Naive B cell (primary cell): ENCODE measurements at regions not wholly inside any gene's neighbourhood (a gene's known extent, or its start where the extent isn't known, plus 50 kb on each side); places are given as distances from the start of the nearest gene placed in this dataset.

ENCODE experiments used
- ATAC-seq, 2 donors: fragments of 150-1000 bp; cut with Tn5 transposase; 2 replicates each; pipeline ENCODE4 v1.10.0; 2021; ENCODE audit warnings: low read depth in 2 of 2, mild to moderate bottlenecking in 2 of 2, moderate library complexity in 2 of 2
- DNase-seq: peaks from one replicate; pipeline ENCODE4 v3.0.0; 2022
- H3K27ac Mint-ChIP-seq, 6 donors: one replicate each; pipeline ENCODE4 v1.8.0; 2020 to 2022; ENCODE audit warnings: mild to moderate bottlenecking in 6 of 6, mixed read lengths in 6 of 6, moderate library complexity in 5 of 6, inconsistent platforms in 2 of 6
- H3K27me3 Mint-ChIP-seq, 3 donors: one replicate each; pipeline ENCODE4 v1.8.0; 2021 to 2022; ENCODE audit warnings: mixed read lengths in 3 of 3, mild to moderate bottlenecking in 1 of 3
- H3K36me3 Mint-ChIP-seq, 2 donors: one replicate each; pipeline ENCODE4 v1.8.0; 2020 to 2022; ENCODE audit warnings: mixed read lengths in 2 of 2, inconsistent platforms in 1 of 2, mild to moderate bottlenecking in 1 of 2
- H3K4me1 Mint-ChIP-seq, 3 donors: one replicate each; pipeline ENCODE4 v1.8.0; 2020 to 2022; ENCODE audit warnings: mixed read lengths in 3 of 3, inconsistent platforms in 1 of 3, mild to moderate bottlenecking in 1 of 3, moderate library complexity in 1 of 3
- H3K4me3 Mint-ChIP-seq, 8 donors: one replicate each; pipeline ENCODE4 v1.8.0; 2020 to 2022; ENCODE audit warnings: mild to moderate bottlenecking in 8 of 8, mixed read lengths in 8 of 8, moderate library complexity in 8 of 8, inconsistent platforms in 2 of 8
- H3K9me3 Mint-ChIP-seq, 7 donors: one replicate each; pipeline ENCODE4 v1.8.0; 2020 to 2022; ENCODE audit warnings: mixed read lengths in 7 of 7, mild to moderate bottlenecking in 5 of 7, inconsistent platforms in 2 of 7, moderate library complexity in 1 of 7

DNA sequence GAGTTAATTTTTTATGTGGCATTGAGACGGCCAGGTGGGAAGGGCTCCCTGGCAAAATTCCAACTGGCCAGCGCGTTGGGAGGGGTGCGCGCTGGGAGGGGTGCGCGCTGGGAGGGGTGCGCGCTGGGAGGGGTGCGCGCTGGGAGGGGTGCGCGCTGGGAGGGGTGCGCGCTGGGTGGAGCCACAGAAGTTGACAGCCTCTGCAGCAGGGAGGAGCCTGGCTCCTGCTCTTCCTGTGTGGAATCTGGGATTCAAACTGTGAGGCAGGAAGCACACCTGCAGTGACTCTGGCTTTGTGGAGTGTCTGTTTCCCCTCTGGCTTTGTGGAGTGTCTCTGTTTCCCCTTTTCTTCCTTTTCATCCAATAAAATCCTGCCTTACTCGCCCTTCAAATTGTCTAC is 147.9 kb upstream of the CBLN2 start:
- ATAC-seq: no peak
- no peak for DNase-seq
- H3K9me3 Mint-ChIP-seq: peaks cover 0 to 2% (median 0%) of the 10 kb centered on the region in 7 donors
- no peak overlapping the region for H3K27ac Mint-ChIP-seq
- H3K4me1 Mint-ChIP-seq: no peaks in the 10 kb centered on the region
- no peak overlapping the region for H3K4me3 Mint-ChIP-seq
- peaks cover 0 to 9% (median 0%) of the 10 kb centered on the region in 3 donors for H3K27me3 Mint-ChIP-seq
- no peaks in the 10 kb centered on the region for H3K36me3 Mint-ChIP-seq

DNA sequence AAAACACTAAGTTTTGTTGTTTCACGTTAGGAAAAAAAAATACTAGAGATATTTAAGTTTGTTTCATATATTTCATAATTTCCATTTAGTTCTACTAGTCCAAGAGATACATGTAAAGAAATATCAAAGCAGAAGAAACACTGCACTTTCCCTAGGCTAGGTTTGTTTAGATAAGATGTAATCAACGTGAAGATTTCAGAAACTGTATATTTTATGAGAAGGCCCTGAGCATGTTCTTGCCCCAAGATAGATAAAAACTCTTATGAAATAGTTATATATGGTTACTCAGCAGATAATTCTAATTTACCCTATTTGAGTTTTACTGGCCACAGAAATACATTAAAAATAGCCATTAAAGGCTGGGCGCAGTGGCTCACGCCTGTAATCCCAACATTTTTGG is 143.6 kb upstream of the CBLN2 start:
- no peaks in the 10 kb centered on the region for H3K4me1 Mint-ChIP-seq
- no peak overlapping the region for H3K4me3 Mint-ChIP-seq
- ATAC-seq (no peak), DNase-seq (no peak)
- no peaks in the 10 kb centered on the region for H3K36me3 Mint-ChIP-seq
- peaks cover 0 to under 1% (median 0%) of the 10 kb centered on the region in 7 donors for H3K9me3 Mint-ChIP-seq
- H3K27ac Mint-ChIP-seq: no peak overlapping the region
- H3K27me3 Mint-ChIP-seq: peaks cover 0 to 10% (median 6%) of the 10 kb centered on the region in 3 donors

DNA sequence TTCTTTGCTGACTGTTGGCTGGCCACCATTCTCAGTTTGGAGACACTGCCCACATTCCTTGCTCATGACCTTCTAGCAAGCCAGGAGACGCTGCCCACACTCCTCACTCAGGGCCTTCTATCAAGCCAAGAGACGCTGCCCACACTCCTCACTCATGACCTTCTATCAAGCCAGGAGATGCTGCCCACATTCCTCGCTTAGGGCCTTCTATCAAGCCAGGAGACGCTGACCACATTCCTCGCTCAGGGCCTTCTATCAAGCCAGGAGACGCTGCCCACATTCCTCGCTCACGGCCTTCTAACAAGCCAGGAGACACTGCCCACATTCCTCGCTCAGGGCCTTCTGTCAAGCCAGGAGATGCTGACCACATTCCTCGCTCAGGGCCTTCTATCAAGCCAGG is 131.3 kb upstream of the CBLN2 start:
- H3K9me3 Mint-ChIP-seq: no peaks in the 10 kb centered on the region

DNA sequence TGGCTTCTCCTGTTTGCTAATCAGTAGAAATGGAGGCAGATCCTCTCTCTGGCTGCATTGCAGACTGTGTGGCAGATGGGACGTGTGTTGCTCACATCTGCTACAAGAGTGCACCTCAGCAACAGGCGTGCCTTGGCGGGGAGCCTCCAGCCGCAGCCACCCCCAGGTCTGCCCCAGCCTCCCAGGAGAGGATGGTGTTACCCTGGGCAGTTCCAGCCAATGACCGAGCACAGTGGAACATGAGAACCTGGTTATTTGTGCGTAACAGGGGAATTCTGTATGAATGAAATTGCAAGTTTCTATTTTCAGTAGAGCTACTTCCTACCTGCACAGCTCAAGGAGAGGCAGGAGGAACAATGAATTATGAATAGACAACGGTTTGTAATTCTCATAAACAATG is 130.6 kb upstream of the CBLN2 start:
- H3K9me3 Mint-ChIP-seq: no peaks in the 10 kb centered on the region
- H3K36me3 Mint-ChIP-seq: no peaks in the 10 kb centered on the region
- DNase-seq (no peak), ATAC-seq (no peak)
- no peak overlapping the region for H3K4me3 Mint-ChIP-seq
- no peak overlapping the region for H3K27ac Mint-ChIP-seq
- peaks cover 4 to 19% (median 12%) of the 10 kb centered on the region in 3 donors for H3K27me3 Mint-ChIP-seq
- H3K4me1 Mint-ChIP-seq: no peaks in the 10 kb centered on the region

More for the DNA sequence above, 131.3 kb upstream of the CBLN2 start:
- ATAC-seq: no peak
- H3K4me3 Mint-ChIP-seq: no peak overlapping the region
- DNase-seq: no peak
- no peaks in the 10 kb centered on the region for H3K4me1 Mint-ChIP-seq
- peaks cover 4 to 19% (median 12%) of the 10 kb centered on the region in 3 donors for H3K27me3 Mint-ChIP-seq
- no peak overlapping the region for H3K27ac Mint-ChIP-seq
- no peaks in the 10 kb centered on the region for H3K36me3 Mint-ChIP-seq

DNA sequence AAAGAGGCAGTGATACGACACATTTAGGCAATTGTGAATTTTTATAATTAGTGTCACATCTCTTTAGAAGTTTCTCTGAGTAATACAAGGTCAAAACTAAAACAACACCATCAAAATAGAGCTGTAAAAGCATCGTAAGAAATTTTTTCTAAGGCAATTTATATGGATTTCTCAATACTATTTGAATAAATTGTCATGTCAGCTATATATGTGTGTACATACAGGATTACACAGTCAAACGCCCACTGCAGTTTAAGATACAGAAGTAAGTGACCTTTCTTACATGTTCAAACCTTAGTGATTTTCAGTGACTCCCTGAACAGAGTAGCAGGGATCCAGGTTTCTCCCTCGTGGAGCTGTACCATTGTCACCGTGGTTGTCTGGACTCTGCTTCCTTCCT is 129.1 kb upstream of the CBLN2 start:
- ATAC-seq (no peak), DNase-seq (no peak)
- Mint-ChIP-seq H3K36me3 (no peaks in the 10 kb centered on the region), H3K4me3 (no peak overlapping the region), H3K27me3 (peaks cover 14 to 17% (median 15%) of the 10 kb centered on the region in 3 donors), H3K4me1 (no peaks in the 10 kb centered on the region), H3K27ac (no peak overlapping the region), H3K9me3 (no peaks in the 10 kb centered on the region)

DNA sequence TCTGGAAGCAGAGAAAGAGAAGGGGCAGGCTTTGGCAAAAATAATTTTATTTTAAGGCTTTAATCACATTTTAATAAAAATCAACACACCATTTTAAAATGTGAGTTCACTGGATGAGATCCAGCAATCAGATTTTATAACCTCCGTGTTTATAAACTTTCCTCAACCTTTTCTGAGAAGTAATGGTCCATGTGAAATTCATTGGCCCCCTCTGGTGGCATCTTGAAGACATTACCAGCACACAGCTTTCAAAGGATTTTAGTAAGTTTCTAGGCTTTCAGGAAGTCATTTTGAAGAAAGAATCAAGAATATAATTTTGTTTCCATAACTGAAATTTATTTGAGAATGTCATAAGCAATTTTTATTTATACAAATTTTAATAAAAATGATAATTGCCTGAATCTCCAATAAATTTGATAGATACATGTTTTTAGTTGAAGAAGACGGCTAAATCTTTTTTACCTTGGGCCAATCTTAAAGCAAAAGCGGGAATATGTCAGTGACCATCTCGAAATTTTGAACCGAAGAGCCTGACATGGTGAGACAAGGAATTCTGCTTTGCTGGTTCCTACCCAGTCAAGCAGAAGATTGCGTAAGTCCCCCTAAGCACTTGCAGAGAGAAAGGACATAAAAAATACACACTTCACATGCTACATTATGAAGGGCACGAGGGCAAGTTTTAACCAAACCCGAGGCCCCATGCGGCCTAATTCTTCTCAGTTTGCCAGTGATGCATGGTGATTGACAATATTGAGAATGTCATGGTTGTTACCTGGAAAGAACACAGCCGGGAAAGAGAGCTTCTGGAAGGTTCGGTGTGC is 128.4 kb upstream of the CBLN2 start:
- H3K36me3 Mint-ChIP-seq: no peaks in the 10 kb centered on the region
- H3K27me3 Mint-ChIP-seq: peaks cover 10 to 14% (median 11%) of the 10 kb centered on the region in 3 donors
- no peak overlapping the region for H3K27ac Mint-ChIP-seq
- H3K9me3 Mint-ChIP-seq: no peaks in the 10 kb centered on the region
- no peak overlapping the region for H3K4me3 Mint-ChIP-seq
- no peaks in the 10 kb centered on the region for H3K4me1 Mint-ChIP-seq
- DNase-seq (no peak), ATAC-seq (peak in 1 of 2 donors; percentile 30)

DNA sequence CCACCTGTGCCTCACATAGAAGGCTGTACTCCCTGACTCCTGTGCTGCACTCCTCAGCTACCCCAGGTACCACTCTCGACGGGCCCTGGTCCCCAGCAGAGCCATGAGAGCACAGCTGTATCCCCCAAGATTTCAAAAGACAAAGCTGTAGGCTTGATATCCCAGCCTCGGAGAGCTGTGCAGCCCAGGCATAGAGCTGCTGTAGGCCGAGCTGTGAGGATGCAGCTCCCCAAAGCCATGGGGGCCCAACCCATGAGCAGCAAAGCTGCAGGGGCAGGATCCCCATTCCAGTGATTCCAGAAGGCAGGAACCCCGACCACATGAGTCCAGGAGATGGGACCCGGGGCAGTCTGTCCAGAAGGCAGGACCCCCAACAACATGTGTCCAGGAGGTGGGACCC is 123.8 kb upstream of the CBLN2 start:
- no peak overlapping the region for H3K4me3 Mint-ChIP-seq
- DNase-seq (no peak), ATAC-seq (no peak)
- H3K27ac Mint-ChIP-seq: no peak overlapping the region
- H3K9me3 Mint-ChIP-seq: peaks cover 0 to 7% (median 0%) of the 10 kb centered on the region in 7 donors
- H3K27me3 Mint-ChIP-seq: peaks cover 8 to 10% (median 10%) of the 10 kb centered on the region in 3 donors
- no peaks in the 10 kb centered on the region for H3K4me1 Mint-ChIP-seq
- H3K36me3 Mint-ChIP-seq: no peaks in the 10 kb centered on the region

DNA sequence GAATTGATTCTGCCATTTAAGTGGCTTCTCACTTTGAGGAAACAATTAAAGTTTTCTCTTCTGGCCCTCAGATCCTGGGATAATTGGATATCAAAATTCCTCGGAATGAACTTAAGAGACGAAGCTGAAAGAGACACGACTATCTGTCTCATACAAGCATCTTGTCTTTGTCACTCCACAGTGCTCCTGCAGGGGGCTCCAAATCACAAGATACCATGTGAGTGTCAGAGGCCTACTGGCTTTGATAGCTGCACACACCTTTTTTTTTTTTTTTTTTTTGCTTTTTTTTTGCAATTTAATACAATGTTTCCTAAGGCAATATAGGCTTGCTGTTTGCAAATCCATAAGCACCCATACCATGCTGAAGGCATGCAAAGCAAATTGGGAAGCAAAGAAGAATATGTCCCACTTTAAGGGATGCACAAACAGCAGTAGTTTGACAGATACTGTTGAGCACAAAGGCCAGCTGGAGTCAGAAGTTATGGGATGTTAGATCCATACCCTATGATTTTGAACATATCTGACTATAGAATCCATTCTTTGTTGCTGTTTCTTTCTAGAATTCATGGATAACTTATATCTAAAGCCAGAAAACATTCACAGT is 109.0 kb upstream of the CBLN2 start:
- Mint-ChIP-seq H3K27me3 (peaks cover 0 to 4% (median 0%) of the 10 kb centered on the region in 3 donors), H3K27ac (no peak overlapping the region), H3K4me3 (no peak overlapping the region), H3K9me3 (peaks cover 0 to 2% (median 0%) of the 10 kb centered on the region in 7 donors), H3K36me3 (no peaks in the 10 kb centered on the region), H3K4me1 (no peaks in the 10 kb centered on the region)
- DNase-seq: peak; percentile 27
- peak; percentile 41 to 54 for ATAC-seq

DNA sequence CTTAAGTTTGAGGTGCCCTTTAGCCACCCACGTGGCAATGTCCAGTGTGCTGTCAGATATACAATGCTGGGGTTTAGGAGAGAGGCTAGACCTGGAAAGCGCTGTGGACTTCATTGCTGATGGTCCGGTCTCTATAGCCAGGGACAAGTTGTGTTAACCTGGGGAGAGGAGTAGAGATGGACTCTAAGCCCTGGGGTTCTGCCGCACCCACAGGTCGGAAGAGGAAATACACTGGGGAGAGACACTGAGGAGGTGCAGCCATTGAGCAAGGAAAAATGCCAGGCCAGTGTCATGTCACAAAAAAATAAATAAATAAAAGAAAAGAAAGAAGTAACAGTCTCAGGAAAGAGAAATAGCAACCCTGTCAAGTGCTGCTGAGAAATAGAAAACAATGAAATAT is 106.9 kb upstream of the CBLN2 start:
- Mint-ChIP-seq H3K4me1 (no peaks in the 10 kb centered on the region), H3K27ac (no peak overlapping the region), H3K27me3 (peaks cover 0 to 9% (median 8%) of the 10 kb centered on the region in 3 donors), H3K36me3 (no peaks in the 10 kb centered on the region), H3K9me3 (peaks cover 0 to 2% (median 0%) of the 10 kb centered on the region in 7 donors), H3K4me3 (no peak overlapping the region)
- DNase-seq: no peak
- ATAC-seq: no peak

DNA sequence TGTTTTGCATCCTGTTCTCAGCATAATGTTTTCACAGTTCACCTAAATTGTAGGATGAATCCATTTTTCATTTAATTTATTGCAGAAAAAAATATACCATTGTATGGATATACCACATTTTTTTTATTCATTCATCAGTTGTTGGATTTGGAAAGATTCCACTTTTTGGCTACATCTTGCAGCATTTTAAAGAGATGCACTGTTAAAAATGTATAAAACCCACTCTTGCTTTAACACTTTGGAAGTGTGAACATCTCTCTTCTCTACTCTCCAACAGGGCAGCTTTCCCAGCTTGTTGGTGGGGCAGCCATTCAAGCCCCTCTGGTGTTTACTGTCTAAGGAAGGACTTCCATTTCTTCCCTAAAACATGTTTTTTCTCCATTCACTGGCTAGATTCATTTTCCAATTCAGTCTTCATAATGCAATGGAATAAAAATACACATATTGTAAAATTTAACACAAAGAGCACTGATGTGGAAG is 104.4 kb upstream of the CBLN2 start:
- DNase-seq (no peak), ATAC-seq (no peak)
- no peaks in the 10 kb centered on the region for H3K4me1 Mint-ChIP-seq
- H3K36me3 Mint-ChIP-seq: no peaks in the 10 kb centered on the region
- peaks cover 0 to 3% (median 0%) of the 10 kb centered on the region in 7 donors for H3K9me3 Mint-ChIP-seq
- peak overlapping the region in 1 of 6 donors; percentile 16 for H3K27ac Mint-ChIP-seq
- H3K27me3 Mint-ChIP-seq: peaks cover 0 to 16% (median 8%) of the 10 kb centered on the region in 3 donors
- peak overlapping the region in 1 of 8 donors; percentile 31 for H3K4me3 Mint-ChIP-seq

DNA sequence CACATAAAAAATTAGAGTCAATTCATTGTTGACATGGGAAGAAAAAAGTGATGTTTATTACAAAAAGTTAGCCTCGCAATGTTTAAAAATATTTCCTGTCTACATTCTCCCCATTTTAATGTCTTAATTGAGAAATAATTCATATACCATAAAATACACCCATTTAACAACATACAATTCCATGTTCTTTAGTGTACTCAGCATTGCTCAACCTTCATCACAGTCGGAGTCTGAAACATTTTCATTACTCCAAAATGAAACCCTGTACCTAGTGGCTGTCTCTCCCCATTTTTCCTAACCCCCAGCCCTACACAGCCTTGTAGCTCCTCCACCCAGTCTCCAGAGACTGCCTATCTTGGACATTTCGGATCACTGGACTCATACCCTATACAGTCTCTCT is 103.9 kb upstream of the CBLN2 start:
- H3K36me3 Mint-ChIP-seq: no peaks in the 10 kb centered on the region
- ATAC-seq (no peak), DNase-seq (no peak)
- peak overlapping the region in 1 of 6 donors; percentile 16 for H3K27ac Mint-ChIP-seq
- no peaks in the 10 kb centered on the region for H3K4me1 Mint-ChIP-seq
- H3K4me3 Mint-ChIP-seq: peak overlapping the region in 1 of 8 donors; percentile 31
- H3K9me3 Mint-ChIP-seq: peaks cover 0 to 3% (median 0%) of the 10 kb centered on the region in 7 donors
- peaks cover 0 to 16% (median 8%) of the 10 kb centered on the region in 3 donors for H3K27me3 Mint-ChIP-seq

DNA sequence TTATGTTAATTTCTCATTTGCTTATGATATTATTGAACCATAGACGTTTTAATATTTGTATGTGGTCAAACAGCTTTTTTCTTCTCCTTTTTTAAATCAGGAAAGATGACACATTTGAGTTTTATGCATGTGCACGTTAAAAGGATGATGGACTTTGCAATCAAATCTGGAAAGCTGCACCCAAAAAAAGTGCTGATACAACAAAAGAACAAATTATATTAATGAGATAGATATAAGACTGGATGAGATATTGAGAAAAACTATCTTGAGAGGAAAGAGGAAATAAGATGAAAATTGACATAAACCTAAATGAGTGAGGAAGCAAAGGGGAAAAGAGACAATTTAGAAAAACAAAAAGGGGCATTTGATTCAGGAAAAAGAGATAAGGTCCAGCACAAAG is 96.4 kb upstream of the CBLN2 start:
- Mint-ChIP-seq H3K27me3 (peaks cover 0 to 6% (median 0%) of the 10 kb centered on the region in 3 donors), H3K36me3 (no peaks in the 10 kb centered on the region), H3K4me1 (peaks cover 0 to 6% (median 5%) of the 10 kb centered on the region in 3 donors), H3K9me3 (peaks cover 0 to 3% (median 0%) of the 10 kb centered on the region in 7 donors), H3K27ac (no peak overlapping the region), H3K4me3 (peak overlapping the region in 1 of 8 donors; percentile 26)
- no peak for DNase-seq
- ATAC-seq: no peak

DNA sequence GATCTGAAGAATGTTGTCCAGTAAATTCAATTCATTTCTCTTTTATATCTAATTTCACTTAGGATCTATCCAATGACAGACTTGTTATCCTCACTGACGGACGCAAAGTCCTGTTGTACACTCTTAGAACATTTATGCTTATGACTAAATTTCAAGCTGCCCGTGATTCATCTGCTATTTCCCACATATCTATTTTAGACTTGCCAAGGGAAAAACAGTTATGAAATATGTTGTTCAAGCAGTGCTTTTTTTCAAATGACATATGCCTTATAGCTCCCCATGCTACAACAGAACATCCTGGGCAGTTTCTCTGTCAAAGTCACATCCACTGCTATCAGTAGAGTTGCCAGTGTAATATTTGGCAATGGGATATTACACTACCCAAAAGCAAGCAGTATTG is 94.2 kb upstream of the CBLN2 start:
- DNase-seq (no peak), ATAC-seq (no peak)
- peaks cover 0 to 6% (median 5%) of the 10 kb centered on the region in 3 donors for H3K4me1 Mint-ChIP-seq
- no peaks in the 10 kb centered on the region for H3K36me3 Mint-ChIP-seq
- H3K4me3 Mint-ChIP-seq: no peak overlapping the region
- peaks cover 0 to 2% (median 0%) of the 10 kb centered on the region in 7 donors for H3K9me3 Mint-ChIP-seq
- no peak overlapping the region for H3K27ac Mint-ChIP-seq
- no peaks in the 10 kb centered on the region for H3K27me3 Mint-ChIP-seq

DNA sequence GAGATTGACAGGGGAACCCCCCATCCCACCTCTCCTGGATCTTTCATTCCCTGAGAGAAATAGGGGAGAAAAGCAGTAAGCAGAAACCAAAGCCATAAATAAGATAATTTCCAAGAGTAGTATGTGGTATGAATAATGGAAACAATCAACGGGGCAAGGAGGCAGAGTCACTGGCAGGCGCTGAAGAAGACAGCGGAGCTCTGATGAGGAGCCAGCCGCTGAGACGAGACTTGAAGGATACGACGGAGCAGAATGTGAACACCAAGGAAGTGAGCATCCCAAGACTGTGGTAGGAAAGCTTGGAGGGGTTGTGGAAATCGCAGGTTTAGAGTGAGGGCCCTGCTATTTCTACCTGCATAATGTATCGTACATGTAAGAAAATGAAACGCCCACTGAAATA is 93.6 kb upstream of the CBLN2 start:
- Mint-ChIP-seq H3K9me3 (peaks cover 0 to 2% (median 0%) of the 10 kb centered on the region in 7 donors), H3K27ac (no peak overlapping the region), H3K4me1 (peaks cover 0 to 6% (median 5%) of the 10 kb centered on the region in 3 donors), H3K4me3 (no peak overlapping the region), H3K36me3 (no peaks in the 10 kb centered on the region), H3K27me3 (peaks cover 0 to 5% (median 4%) of the 10 kb centered on the region in 3 donors)
- DNase-seq (no peak), ATAC-seq (no peak)
